22Rv1 (cell line): ENCODE measurements at regions not wholly inside any gene's neighbourhood (a gene's known extent, or its start where the extent isn't known, plus 50 kb on each side); places are given as distances from the start of the nearest gene placed in this dataset.

Experiments used
- CTCF ChIP-seq: fragments of 450-650 bp; IDR thresholded peaks from 2 replicates; pipeline ENCODE4 v1.5.1; 2017; ENCODE audit warnings: mild to moderate bottlenecking
- ZFX ChIP-seq: fragments of 450-650 bp; IDR thresholded peaks from 2 replicates; pipeline ENCODE4 v1.6.1; 2017; ENCODE audit warnings: antibody characterized with exemption, borderline replicate concordance

GRCh38 chr13:61192826-61193225 lies 222.8 kb downstream of the PCDH20 start:
- TF ChIP-seq CTCF (no peak), ZFX (no peak)
